Loucy (cell line): ENCODE measurements at regions not wholly inside any gene's neighbourhood (a gene's known extent, or its start where the extent isn't known, plus 50 kb on each side); places are given as distances from the start of the nearest gene placed in this dataset.

Source experiments
- H2AFZ ChIP-seq: fragments of 200-600 bp; sonication (generic); 2 replicates; pipeline ENCODE4 v1.6.0; 2016; ENCODE audit warnings: antibody characterized with exemption, mild to moderate bottlenecking, low read length, moderate library complexity
- H3F3A ChIP-seq: fragments of 200-600 bp; 2 replicates; pipeline ENCODE4 v1.6.0; 2016; ENCODE audit warnings: antibody characterized with exemption, low read depth, mild to moderate bottlenecking
- H3K27me3 ChIP-seq: fragments of 200-600 bp; sonication (generic); 2 replicates; pipeline ENCODE4 v1.6.1; 2014; ENCODE audit warnings: low read length, mild to moderate bottlenecking; ENCODE audit not compliant: insufficient read depth, poor library complexity, severe bottlenecking
- H3K36me3 ChIP-seq: fragments of 200-600 bp; sonication (generic); 2 replicates; pipeline ENCODE4 v1.6.1; 2016; ENCODE audit warnings: low read length; ENCODE audit not compliant: insufficient read depth
- H3K4me1 ChIP-seq: fragments of 200-600 bp; sonication (generic); 2 replicates; pipeline ENCODE4 v1.5.1; 2014; ENCODE audit warnings: low read length, mild to moderate bottlenecking; ENCODE audit not compliant: insufficient read depth, poor library complexity, severe bottlenecking
- H3K4me2 ChIP-seq: fragments of 200-600 bp; sonication (generic); 2 replicates; pipeline ENCODE4 v1.6.0; 2014; ENCODE audit warnings: antibody characterized with exemption, low read length, low read depth, mild to moderate bottlenecking; ENCODE audit not compliant: poor library complexity, severe bottlenecking
- H3K4me3 ChIP-seq: fragments of 200-600 bp; sonication (generic); 2 replicates; pipeline ENCODE4 v1.5.1; 2014; ENCODE audit warnings: low read length, mild to moderate bottlenecking, mixed read lengths; ENCODE audit not compliant: poor library complexity, severe bottlenecking
- H3K79me2 ChIP-seq: fragments of 200-600 bp; sonication (generic); 2 replicates; pipeline ENCODE4 v1.6.1; 2014; ENCODE audit warnings: low read length; ENCODE audit not compliant: insufficient read depth
- H3K9ac ChIP-seq: fragments of 200-600 bp; sonication (generic); 2 replicates; pipeline ENCODE4 v1.6.0; 2014; ENCODE audit warnings: mild to moderate bottlenecking, low read depth, low read length, moderate library complexity; ENCODE audit not compliant: poor library complexity, severe bottlenecking
- H3K9me2 ChIP-seq: fragments of 200-600 bp; sonication (generic); replicated peaks from 2 replicates; pipeline ENCODE4 v1.6.1; 2016; ENCODE audit warnings: low read depth, low read length, mixed read lengths
- H3K9me3 ChIP-seq: fragments of 200-600 bp; sonication (generic); 2 replicates; pipeline ENCODE4 v1.6.1; 2014; ENCODE audit warnings: mild to moderate bottlenecking, antibody characterized with exemption, low read length, low read depth; ENCODE audit not compliant: insufficient read depth
- H4K20me1 ChIP-seq: fragments of 200-600 bp; sonication (generic); 2 replicates; pipeline ENCODE4 v1.6.0; 2014; ENCODE audit warnings: antibody characterized with exemption, low read length, mild to moderate bottlenecking; ENCODE audit not compliant: insufficient read depth, poor library complexity, severe bottlenecking
- CTCF ChIP-seq: fragments of 200-600 bp; sonication (generic); conservative IDR thresholded peaks from 2 replicates; pipeline ENCODE4 v1.5.1; 2014; ENCODE audit warnings: mild to moderate bottlenecking, antibody characterized with exemption, low read length
- EZH2phosphoT487 ChIP-seq: fragments of 200-600 bp; IDR thresholded peaks from 2 replicates; pipeline ENCODE4 v1.6.1; 2018; ENCODE audit warnings: antibody characterized with exemption, mild to moderate bottlenecking, moderate library complexity, borderline replicate concordance

GRCh38 chr6:66145867-66146266 is 438.8 kb upstream of the EYS start:
- no peaks in the 10 kb centered on the region for H3F3A ChIP-seq
- no peaks in the 10 kb centered on the region for H3K36me3 ChIP-seq
- no peaks in the 10 kb centered on the region for H3K4me1 ChIP-seq
- no peaks in the 10 kb centered on the region for H3K9me2 ChIP-seq
- H4K20me1 ChIP-seq = no peaks in the 10 kb centered on the region
- no peak overlapping the region for H3K4me2 ChIP-seq
- no peaks in the 10 kb centered on the region for H3K79me2 ChIP-seq
- TF ChIP-seq EZH2phosphoT487 (no peak), CTCF (no peak)
- H3K9me3 ChIP-seq = no peaks in the 10 kb centered on the region
- no peak overlapping the region for H3K9ac ChIP-seq
- H3K4me3 ChIP-seq = no peak overlapping the region
- H3K27me3 ChIP-seq = no peaks in the 10 kb centered on the region
- H2AFZ ChIP-seq = no peak overlapping the region

- no peaks in the 10 kb centered on the region for H3F3A ChIP-seq
- H2AFZ ChIP-seq = no peak overlapping the region
- no peaks in the 10 kb centered on the region for H3K79me2 ChIP-seq
- H4K20me1 ChIP-seq = no peaks in the 10 kb centered on the region
- H3K27me3 ChIP-seq = no peaks in the 10 kb centered on the region
- no peak overlapping the region for H3K4me3 ChIP-seq
- H3K4me1 ChIP-seq = no peaks in the 10 kb centered on the region
- TF ChIP-seq EZH2phosphoT487 (no peak), CTCF (no peak)
- no peaks in the 10 kb centered on the region for H3K36me3 ChIP-seq
- H3K9me2 ChIP-seq = no peaks in the 10 kb centered on the region
- H3K4me2 ChIP-seq = no peak overlapping the region
- no peak overlapping the region for H3K9ac ChIP-seq
- H3K9me3 ChIP-seq = no peaks in the 10 kb centered on the region
Observed at GRCh38 chr6:66134021-66134420, 427.0 kb upstream of the EYS start.

GRCh38 chr6:66128656-66129055 is 421.6 kb upstream of the EYS start:
- H3K36me3 ChIP-seq = no peaks in the 10 kb centered on the region
- H3K4me2 ChIP-seq = no peak overlapping the region
- H3K4me1 ChIP-seq = no peaks in the 10 kb centered on the region
- H3K4me3 ChIP-seq = no peak overlapping the region
- TF ChIP-seq EZH2phosphoT487 (no peak), CTCF (no peak)
- H3K9me3 ChIP-seq = no peaks in the 10 kb centered on the region
- H3F3A ChIP-seq = no peaks in the 10 kb centered on the region
- no peaks in the 10 kb centered on the region for H3K27me3 ChIP-seq
- no peaks in the 10 kb centered on the region for H3K9me2 ChIP-seq
- no peaks in the 10 kb centered on the region for H4K20me1 ChIP-seq
- no peaks in the 10 kb centered on the region for H3K79me2 ChIP-seq
- H3K9ac ChIP-seq = no peak overlapping the region
- H2AFZ ChIP-seq = no peak overlapping the region
